IPS-15b (cell line): ENCODE measurements at regions not wholly inside any gene's neighbourhood (a gene's known extent, or its start where the extent isn't known, plus 50 kb on each side); places are given as distances from the start of the nearest gene placed in this dataset.

Experiments
- H3K27me3 ChIP-seq: one replicate; pipeline ENCODE4 v1.6.1; 2013; ENCODE audit warnings: low read length; ENCODE audit not compliant: control insufficient read depth, insufficient read depth
- H3K36me3 ChIP-seq: one replicate; pipeline ENCODE4 v1.6.1; 2013; ENCODE audit warnings: low read length; ENCODE audit not compliant: control insufficient read depth, insufficient read depth
- H3K4me1 ChIP-seq: one replicate; pipeline ENCODE4 v1.6.1; 2013; ENCODE audit warnings: mild to moderate bottlenecking, low read length; ENCODE audit not compliant: control insufficient read depth, insufficient read depth
- H3K4me3 ChIP-seq: one replicate; pipeline ENCODE4 v1.5.1; 2013; ENCODE audit warnings: low read depth, low read length
- H3K9ac ChIP-seq: one replicate; pipeline ENCODE4 v1.6.1; 2013; ENCODE audit warnings: low read depth, mild to moderate bottlenecking, low read length
- H3K9me3 ChIP-seq: one replicate; pipeline ENCODE4 v1.6.1; 2013; ENCODE audit warnings: mild to moderate bottlenecking, low read length; ENCODE audit not compliant: control insufficient read depth, insufficient read depth

- H3K9ac ChIP-seq: no peak overlapping the region
Observed at GRCh38 chr20:16951876-16952275, 203.7 kb downstream of the OTOR start.

GRCh38 chr20:16952965-16953364 is 204.8 kb downstream of the OTOR start:
- peaks cover 3% of the 10 kb centered on the region for H3K4me1 ChIP-seq
- H3K9ac ChIP-seq: no peak overlapping the region
- H3K36me3 ChIP-seq: no peaks in the 10 kb centered on the region
- no peak overlapping the region for H3K4me3 ChIP-seq
- no peaks in the 10 kb centered on the region for H3K27me3 ChIP-seq
- no peaks in the 10 kb centered on the region for H3K9me3 ChIP-seq

More at GRCh38 chr20:16951876-16952275, 203.7 kb downstream of the OTOR start:
- H3K9me3 ChIP-seq: no peaks in the 10 kb centered on the region
- peaks cover 3% of the 10 kb centered on the region for H3K4me1 ChIP-seq
- no peaks in the 10 kb centered on the region for H3K36me3 ChIP-seq
- no peaks in the 10 kb centered on the region for H3K27me3 ChIP-seq
- H3K4me3 ChIP-seq: no peak overlapping the region

GRCh38 chr20:16953858-16954257 is 205.7 kb downstream of the OTOR start:
- Histone ChIP-seq H3K27me3 (no peaks in the 10 kb centered on the region), H3K4me3 (no peak overlapping the region), H3K9ac (no peak overlapping the region), H3K9me3 (no peaks in the 10 kb centered on the region), H3K4me1 (peaks cover 3% of the 10 kb centered on the region), H3K36me3 (no peaks in the 10 kb centered on the region)

- Histone ChIP-seq H3K27me3 (no peaks in the 10 kb centered on the region), H3K9me3 (no peaks in the 10 kb centered on the region), H3K4me1 (peaks cover 3% of the 10 kb centered on the region), H3K9ac (no peak overlapping the region), H3K4me3 (no peak overlapping the region), H3K36me3 (no peaks in the 10 kb centered on the region)
Observed at GRCh38 chr20:16955462-16955861, 207.3 kb downstream of the OTOR start.

- Histone ChIP-seq H3K4me1 (peaks cover 3% of the 10 kb centered on the region), H3K36me3 (no peaks in the 10 kb centered on the region), H3K9ac (no peak overlapping the region), H3K9me3 (no peaks in the 10 kb centered on the region), H3K4me3 (no peak overlapping the region), H3K27me3 (no peaks in the 10 kb centered on the region)
Observed at GRCh38 chr20:16955971-16956370, 207.8 kb downstream of the OTOR start.

- Histone ChIP-seq H3K9ac (no peak overlapping the region), H3K4me3 (no peak overlapping the region), H3K27me3 (no peaks in the 10 kb centered on the region), H3K36me3 (no peaks in the 10 kb centered on the region), H3K9me3 (peaks cover 2% of the 10 kb centered on the region), H3K4me1 (no peaks in the 10 kb centered on the region)
Observed at GRCh38 chr20:16965401-16965800, 217.2 kb downstream of the OTOR start.

GRCh38 chr20:16966276-16966880 is 218.2 kb downstream of the OTOR start:
- no peak overlapping the region for H3K4me3 ChIP-seq
- H3K4me1 ChIP-seq: no peaks in the 10 kb centered on the region
- no peaks in the 10 kb centered on the region for H3K36me3 ChIP-seq
- H3K9ac ChIP-seq: no peak overlapping the region
- H3K27me3 ChIP-seq: no peaks in the 10 kb centered on the region
- H3K9me3 ChIP-seq: peaks cover 2% of the 10 kb centered on the region

GRCh38 chr20:16968099-16968498 is 219.9 kb downstream of the OTOR start:
- Histone ChIP-seq H3K4me1 (no peaks in the 10 kb centered on the region), H3K36me3 (no peaks in the 10 kb centered on the region), H3K4me3 (no peak overlapping the region), H3K9me3 (no peaks in the 10 kb centered on the region), H3K27me3 (no peaks in the 10 kb centered on the region), H3K9ac (no peak overlapping the region)

GRCh38 chr20:16970776-16971175 is 222.6 kb downstream of the OTOR start:
- no peak overlapping the region for H3K4me3 ChIP-seq
- H3K9me3 ChIP-seq: no peaks in the 10 kb centered on the region
- no peaks in the 10 kb centered on the region for H3K27me3 ChIP-seq
- H3K9ac ChIP-seq: no peak overlapping the region
- H3K4me1 ChIP-seq: no peaks in the 10 kb centered on the region
- H3K36me3 ChIP-seq: no peaks in the 10 kb centered on the region

- Histone ChIP-seq H3K9me3 (no peaks in the 10 kb centered on the region), H3K4me1 (no peaks in the 10 kb centered on the region), H3K4me3 (no peak overlapping the region), H3K27me3 (no peaks in the 10 kb centered on the region), H3K9ac (no peak overlapping the region), H3K36me3 (no peaks in the 10 kb centered on the region)
Observed at GRCh38 chr20:16974080-16974854, 226.1 kb downstream of the OTOR start.

- Histone ChIP-seq H3K9me3 (no peaks in the 10 kb centered on the region), H3K27me3 (no peaks in the 10 kb centered on the region), H3K9ac (no peak overlapping the region), H3K4me3 (no peak overlapping the region), H3K4me1 (no peaks in the 10 kb centered on the region), H3K36me3 (no peaks in the 10 kb centered on the region)
Observed at GRCh38 chr20:16974855-16975162, 226.7 kb downstream of the OTOR start.

GRCh38 chr20:16975682-16976081 is 227.5 kb downstream of the OTOR start:
- no peak overlapping the region for H3K4me3 ChIP-seq
- no peak overlapping the region for H3K9ac ChIP-seq

More at GRCh38 chr20:16975682-16976081, 227.5 kb downstream of the OTOR start:
- H3K27me3 ChIP-seq: no peaks in the 10 kb centered on the region
- no peaks in the 10 kb centered on the region for H3K4me1 ChIP-seq
- H3K36me3 ChIP-seq: no peaks in the 10 kb centered on the region
- no peaks in the 10 kb centered on the region for H3K9me3 ChIP-seq
